ENCODE measurements at regions not wholly inside any gene's neighbourhood (a gene's known extent, or its start where the extent isn't known, plus 50 kb on each side); places are given as distances from the start of the nearest gene placed in this dataset.
"Not testable (repeated sequence)": the region's sequence is repeated elsewhere in the genome, so short reads cannot be mapped to it uniquely, and the experiment has no call there.

DNA sequence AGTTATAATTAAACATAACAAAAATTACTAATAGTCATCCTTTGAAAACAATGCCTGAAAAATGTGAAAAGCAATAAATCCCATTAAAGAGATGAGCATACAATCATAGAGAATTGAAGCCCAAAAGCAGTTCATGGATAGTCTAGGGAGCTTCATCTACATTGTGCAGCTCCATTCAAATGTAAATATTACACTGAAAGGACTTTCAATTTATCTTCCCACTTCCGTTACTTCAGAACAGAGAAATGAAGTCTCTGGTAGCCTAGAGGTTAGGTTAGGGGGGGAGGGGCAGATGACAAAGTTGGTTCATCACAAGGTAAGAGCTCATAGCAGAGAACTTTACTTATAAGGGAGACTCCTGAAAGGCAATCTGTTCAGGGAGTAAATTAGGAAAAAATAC lies 126.6 kb upstream of the RGPD4 start:
- DNase-seq (ENCODE audit: low read depth), result no peak

- DNase-seq (ENCODE audit: low read depth), result no peak
Measured at GRCh38 chr2:107711941-107712340, 114.8 kb upstream of the RGPD4 start.

DNA sequence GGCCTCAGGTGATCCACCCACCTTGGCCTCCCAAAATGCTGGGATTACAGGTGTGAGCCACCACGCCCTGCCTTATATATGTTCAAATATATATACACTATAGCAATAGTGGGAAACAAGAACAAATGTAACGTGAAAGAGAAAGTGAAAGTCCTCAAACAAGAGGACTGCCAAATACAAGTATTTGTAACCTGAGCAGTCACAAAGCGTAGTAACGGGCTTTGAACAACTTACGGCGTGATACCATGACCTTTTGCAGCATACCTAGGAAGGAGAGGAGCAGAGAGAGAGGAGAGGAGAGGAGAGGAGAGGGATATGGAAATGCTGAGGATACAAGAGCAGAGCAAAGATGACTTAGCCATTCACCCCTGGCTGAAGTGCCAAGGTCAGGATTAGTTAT lies 113.8 kb upstream of the RGPD4 start:
- peak; percentile 56 for DNase-seq (ENCODE audit: low read depth)

DNA sequence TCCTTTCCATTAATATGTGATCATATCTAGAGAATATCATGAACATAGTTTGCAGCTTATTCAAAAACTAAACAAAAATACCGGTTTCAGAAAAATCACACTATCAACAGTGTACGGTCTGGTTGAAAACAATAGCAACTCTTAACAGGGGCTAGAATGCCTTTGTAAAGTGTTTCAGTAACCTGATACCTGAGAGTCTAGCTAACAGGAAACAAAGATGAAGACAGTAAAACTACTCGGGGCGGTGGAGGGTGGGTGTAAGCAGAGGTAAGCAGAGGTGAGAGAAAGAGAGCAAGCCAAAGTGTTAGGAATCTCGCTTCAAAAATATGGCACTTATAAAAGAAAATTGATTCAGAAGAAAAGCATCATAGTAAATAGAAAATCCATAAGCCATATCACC lies 109.0 kb upstream of the RGPD4 start:
- no peak for DNase-seq (ENCODE audit: low read depth)

DNA sequence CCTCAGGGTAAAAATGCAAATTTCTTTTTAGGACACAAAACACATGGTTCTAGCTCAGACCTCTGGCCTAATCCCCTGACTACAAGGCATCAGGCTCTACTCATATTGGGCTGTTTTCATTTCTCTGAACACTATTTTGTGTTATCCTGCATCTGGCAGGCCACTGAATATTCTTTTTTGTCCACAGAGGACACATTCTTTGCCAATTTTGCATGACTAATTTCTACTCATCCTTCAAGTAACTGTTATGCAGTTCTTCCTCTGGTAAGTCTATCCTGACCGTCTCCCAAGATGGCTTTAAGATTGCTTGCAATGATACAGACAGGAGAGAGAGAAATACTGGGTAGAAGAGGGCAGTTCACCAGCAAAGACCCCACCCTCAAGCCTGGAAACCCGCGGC lies 107.6 kb upstream of the RGPD4 start:
- peak; percentile 60 for DNase-seq (ENCODE audit: low read depth)

DNA sequence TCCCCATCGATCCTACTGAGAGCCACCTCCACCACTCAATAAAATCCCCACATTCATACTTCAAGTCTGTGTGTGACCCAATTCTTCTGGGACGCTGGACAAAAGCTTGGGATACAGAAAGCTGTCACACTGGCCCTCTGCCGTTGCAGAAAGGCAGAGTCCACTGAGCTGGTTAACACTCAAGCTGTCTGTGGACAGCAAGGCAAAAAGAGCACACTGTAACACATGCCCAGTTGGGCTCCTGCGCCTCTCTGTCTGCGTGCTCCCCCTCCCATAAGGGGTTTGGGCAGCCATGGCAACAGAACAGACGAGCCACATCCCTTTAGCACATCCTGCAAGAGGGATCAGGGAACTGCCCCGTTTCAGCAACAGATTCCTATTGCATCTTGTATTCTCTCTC lies 106.9 kb upstream of the RGPD4 start:
- peak; percentile 36 for DNase-seq (ENCODE audit: low read depth)

GRCh38 chr2:107721178-107721577 lies 105.5 kb upstream of the RGPD4 start:
- no peak for DNase-seq (ENCODE audit: low read depth)

DNA sequence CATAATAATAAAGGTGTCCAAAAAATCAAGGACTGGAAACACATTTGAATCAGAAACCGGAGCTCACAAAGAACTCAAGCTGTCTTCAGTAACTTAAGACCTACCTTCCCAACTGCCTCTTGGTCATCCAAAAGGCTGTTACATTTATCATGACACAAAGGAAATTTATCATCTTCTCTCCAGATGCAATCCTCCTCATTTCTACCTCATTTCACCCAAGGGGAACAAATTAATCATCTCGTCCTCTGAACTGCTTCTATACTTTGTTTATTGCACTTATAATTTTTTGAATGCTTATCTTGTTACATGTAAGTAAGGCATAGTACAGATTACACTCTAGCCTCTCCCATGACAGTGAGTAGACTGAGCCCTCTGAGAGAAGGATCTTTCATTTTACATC lies 105.1 kb upstream of the RGPD4 start:
- peak; percentile 46 for DNase-seq (ENCODE audit: low read depth)

DNA sequence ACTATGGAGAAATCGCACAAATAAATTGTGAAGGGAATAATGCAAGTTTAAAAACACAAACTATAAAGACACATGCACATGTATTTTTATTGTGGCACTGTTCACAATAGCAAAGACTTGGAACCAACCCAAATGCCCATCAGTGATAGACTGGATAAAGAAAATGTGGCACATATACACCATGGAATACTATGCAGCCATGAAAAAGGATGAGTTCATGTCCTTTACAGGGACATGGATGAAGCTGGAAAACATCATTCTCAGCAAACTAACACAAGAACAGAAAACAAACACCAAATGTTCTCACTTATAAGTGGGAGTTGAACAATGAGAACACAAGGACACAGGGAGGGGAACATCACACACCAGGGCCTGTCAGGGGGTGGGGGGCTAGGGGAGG lies 100.9 kb upstream of the RGPD4 start:
- DNase-seq (ENCODE audit: low read depth), result not testable (repeated sequence)

- no peak for DNase-seq (ENCODE audit: low read depth)
Measured at GRCh38 chr2:107727318-107727717, 99.4 kb upstream of the RGPD4 start.

GRCh38 chr2:107728586-107728985 lies 98.1 kb upstream of the RGPD4 start:
- peak; percentile 61 for DNase-seq (ENCODE audit: low read depth)

DNA sequence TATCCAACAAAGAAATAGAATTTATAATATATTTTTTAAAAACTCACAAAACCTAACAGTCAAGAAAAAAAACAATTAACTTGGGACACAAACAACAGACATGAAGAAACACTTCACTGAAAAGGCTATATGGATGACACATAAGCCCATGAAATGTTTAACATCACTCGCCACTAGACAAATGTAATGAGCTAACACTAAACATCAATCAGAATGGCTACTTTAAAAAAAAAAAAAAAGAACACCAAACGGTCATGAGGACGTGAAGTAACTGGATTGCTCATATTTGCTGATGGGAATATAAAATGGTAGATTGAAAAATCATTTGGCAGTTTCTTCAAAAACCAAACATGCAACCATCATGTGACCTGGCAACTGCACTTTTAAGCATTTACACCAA lies 97.3 kb upstream of the RGPD4 start:
- peak; percentile 28 for DNase-seq (ENCODE audit: low read depth)

DNA sequence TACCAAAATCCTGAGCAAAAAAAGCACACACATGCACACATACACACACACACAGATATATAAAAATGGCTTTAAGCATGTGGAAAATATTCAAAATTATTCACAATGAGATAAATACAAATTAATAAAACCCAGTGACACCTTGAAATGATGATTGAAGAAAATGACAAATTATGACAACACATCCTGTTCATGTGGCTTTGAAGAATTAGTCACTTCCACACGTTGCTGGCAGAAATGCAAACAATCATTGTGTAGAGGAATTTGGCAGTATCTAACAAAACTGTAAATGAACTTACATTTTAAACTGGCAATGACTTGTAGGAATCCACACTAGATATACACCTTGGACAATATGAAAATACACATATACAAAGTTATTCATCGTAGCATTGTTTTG lies 95.8 kb upstream of the RGPD4 start:
- peak; percentile 62 for DNase-seq (ENCODE audit: low read depth)

- no peak for DNase-seq (ENCODE audit: low read depth)
Measured at GRCh38 chr2:107731435-107731834, 95.3 kb upstream of the RGPD4 start.

GRCh38 chr2:107735201-107735600 lies 91.5 kb upstream of the RGPD4 start:
- DNase-seq (ENCODE audit: low read depth), result peak; percentile 48

DNA sequence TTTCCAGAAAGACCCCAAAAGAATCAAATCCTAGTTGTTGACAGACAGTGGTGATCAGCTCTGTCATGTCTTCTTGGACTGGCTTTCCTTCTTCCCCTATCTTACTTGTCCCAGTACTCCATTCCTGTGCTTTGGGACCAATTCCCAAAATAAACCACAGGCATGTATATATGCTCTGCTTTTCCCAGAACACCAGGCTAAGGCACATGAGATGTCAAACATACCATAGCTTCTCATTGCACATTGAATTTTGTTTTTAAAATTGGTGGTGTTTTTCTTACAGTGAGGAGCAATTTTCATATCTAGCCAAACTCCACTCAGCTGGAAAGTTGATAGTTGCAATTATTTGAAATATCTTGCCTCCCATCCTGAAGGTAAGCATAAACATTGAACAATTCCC lies 88.9 kb upstream of the RGPD4 start:
- no peak for DNase-seq (ENCODE audit: low read depth)

DNA sequence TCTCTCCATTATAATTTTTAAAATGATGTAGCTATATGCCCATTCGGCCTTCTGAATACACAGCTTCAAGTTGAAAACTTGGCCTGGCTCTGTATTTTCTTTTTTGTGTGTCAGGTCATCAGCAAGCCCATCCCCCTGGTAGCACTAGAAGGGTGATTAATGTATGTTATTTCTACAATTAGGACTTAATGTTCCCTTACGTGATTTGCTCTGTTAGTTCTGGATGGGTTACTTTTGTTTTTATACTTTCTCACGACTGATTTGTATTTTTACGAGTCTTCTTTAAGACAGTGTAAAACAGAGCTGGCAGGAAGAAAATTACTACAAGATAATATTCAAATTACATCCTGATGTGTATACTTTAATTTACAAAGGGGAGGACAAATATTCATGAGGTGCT lies 88.4 kb upstream of the RGPD4 start:
- no peak for DNase-seq (ENCODE audit: low read depth)

DNA sequence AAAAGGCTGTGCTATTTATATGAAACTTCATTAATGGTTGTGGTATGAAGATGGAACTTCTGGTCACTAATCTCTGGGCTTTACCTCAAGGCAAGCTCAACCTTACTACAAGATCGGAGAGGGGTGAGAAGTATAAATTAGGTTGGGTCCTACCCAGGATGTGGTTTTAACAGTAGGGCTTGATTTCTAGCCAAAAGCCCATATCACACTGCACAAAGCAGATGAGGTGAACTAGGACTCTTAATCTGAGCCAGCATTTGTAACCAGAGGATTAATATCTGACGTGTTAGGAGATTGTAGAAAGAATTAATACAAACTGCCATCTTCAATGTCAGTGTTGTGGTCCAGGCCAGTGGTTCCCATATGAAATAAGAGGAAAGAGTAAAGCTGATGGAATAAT lies 86.4 kb upstream of the RGPD4 start:
- no peak for DNase-seq (ENCODE audit: low read depth)

DNA sequence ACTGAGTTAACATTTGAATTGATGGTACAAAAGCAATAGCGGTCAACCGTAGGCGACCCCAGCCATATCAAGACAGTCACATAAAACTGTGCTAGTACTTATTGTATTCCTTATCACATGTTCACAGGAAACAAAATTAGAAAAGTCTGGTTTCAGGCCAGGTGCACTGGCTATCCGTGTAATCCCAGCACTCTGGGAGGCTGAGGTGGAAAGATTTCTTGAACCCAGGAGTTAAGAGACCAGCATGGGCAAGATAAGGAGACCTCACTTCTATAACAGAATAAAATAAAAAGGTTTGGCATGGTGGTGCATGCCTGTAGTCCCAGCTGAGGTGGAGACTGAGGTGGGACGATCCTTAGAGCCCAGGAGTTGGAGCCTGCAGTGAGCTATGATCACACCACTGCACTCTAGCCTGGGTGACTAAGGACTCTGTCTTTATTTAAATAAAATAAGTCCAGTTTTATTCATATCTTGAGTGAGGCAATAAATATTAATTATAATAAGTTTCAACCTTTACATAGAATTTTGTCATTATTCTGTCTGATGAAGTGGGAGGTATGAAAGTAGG lies 84.1 kb upstream of the RGPD4 start:
- DNase-seq (ENCODE audit: low read depth), result no peak

- no peak for DNase-seq (ENCODE audit: low read depth)
Measured at GRCh38 chr2:107743274-107743673, 83.4 kb upstream of the RGPD4 start.

- DNase-seq (ENCODE audit: low read depth), result no peak
Measured at GRCh38 chr2:107745100-107745499, 81.6 kb upstream of the RGPD4 start.

- DNase-seq (ENCODE audit: low read depth), result not testable (repeated sequence)
Measured at GRCh38 chr2:107746552-107747198, 80.0 kb upstream of the RGPD4 start.

GRCh38 chr2:107747199-107747963 lies 79.3 kb upstream of the RGPD4 start:
- not testable (repeated sequence) for DNase-seq (ENCODE audit: low read depth)
